ENCODE measurements at regions not wholly inside any gene's neighbourhood (a gene's known extent, or its start where the extent isn't known, plus 50 kb on each side); places are given as distances from the start of the nearest gene placed in this dataset.

GRCh38 chr4:43373201-43373600, 480.7 kb downstream of the GRXCR1 start:
- ATAC-seq (ENCODE audit: low FRiP score) (no peak), DNase-seq (ENCODE audit: low spot score) (no peak)
- TF ChIP-seq CTCF (IDR thresholded peaks at IDR 0.05): no peak

GRCh38 chr4:43374216-43374751, 481.8 kb downstream of the GRXCR1 start:
- no peak for TF ChIP-seq CTCF (IDR thresholded peaks at IDR 0.05)
- DNase-seq (ENCODE audit: low spot score) (no peak), ATAC-seq (ENCODE audit: low FRiP score) (no peak)

- no peak for ATAC-seq (ENCODE audit: low FRiP score)
These were observed 486.5 kb downstream of the GRXCR1 start for GRCh38 chr4:43379016-43379415.

GRCh38 chr4:43380093-43380492, 487.6 kb downstream of the GRXCR1 start:
- ATAC-seq (ENCODE audit: low FRiP score) (no peak), DNase-seq (ENCODE audit: low spot score) (no peak)
- no peak for TF ChIP-seq CTCF (IDR thresholded peaks at IDR 0.05)

More at GRCh38 chr4:43379016-43379415, 486.5 kb downstream of the GRXCR1 start:
- TF ChIP-seq CTCF (IDR thresholded peaks at IDR 0.05): no peak
- no peak for DNase-seq (ENCODE audit: low spot score)

- DNase-seq (ENCODE audit: low spot score): no peak
- no peak for ATAC-seq (ENCODE audit: low FRiP score)
- no peak for TF ChIP-seq CTCF (IDR thresholded peaks at IDR 0.05)
These were observed 498.6 kb downstream of the GRXCR1 start for GRCh38 chr4:43391069-43391468.

- TF ChIP-seq CTCF (IDR thresholded peaks at IDR 0.05): no peak
- ATAC-seq (ENCODE audit: low FRiP score): no peak
- DNase-seq (ENCODE audit: low spot score): no peak
These were observed 502.5 kb downstream of the GRXCR1 start for GRCh38 chr4:43394976-43395375.

- ATAC-seq (ENCODE audit: low FRiP score): no peak
- no peak for DNase-seq (ENCODE audit: low spot score)
- no peak for TF ChIP-seq CTCF (IDR thresholded peaks at IDR 0.05)
These were observed 507.2 kb downstream of the GRXCR1 start for GRCh38 chr4:43399726-43400125.
